ENCODE measurements at regions not wholly inside any gene's neighbourhood (a gene's known extent, or its start where the extent isn't known, plus 50 kb on each side); places are given as distances from the start of the nearest gene placed in this dataset.
"Not testable (repeated sequence)": the region's sequence is repeated elsewhere in the genome, so short reads cannot be mapped to it uniquely, and the experiment has no call there.

- TF ChIP-seq, protein P1, sequence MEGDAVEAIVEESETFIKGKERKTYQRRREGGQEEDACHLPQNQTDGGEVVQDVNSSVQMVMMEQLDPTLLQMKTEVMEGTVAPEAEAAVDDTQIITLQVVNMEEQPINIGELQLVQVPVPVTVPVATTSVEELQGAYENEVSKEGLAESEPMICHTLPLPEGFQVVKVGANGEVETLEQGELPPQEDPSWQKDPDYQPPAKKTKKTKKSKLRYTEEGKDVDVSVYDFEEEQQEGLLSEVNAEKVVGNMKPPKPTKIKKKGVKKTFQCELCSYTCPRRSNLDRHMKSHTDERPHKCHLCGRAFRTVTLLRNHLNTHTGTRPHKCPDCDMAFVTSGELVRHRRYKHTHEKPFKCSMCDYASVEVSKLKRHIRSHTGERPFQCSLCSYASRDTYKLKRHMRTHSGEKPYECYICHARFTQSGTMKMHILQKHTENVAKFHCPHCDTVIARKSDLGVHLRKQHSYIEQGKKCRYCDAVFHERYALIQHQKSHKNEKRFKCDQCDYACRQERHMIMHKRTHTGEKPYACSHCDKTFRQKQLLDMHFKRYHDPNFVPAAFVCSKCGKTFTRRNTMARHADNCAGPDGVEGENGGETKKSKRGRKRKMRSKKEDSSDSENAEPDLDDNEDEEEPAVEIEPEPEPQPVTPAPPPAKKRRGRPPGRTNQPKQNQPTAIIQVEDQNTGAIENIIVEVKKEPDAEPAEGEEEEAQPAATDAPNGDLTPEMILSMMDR (IDR thresholded peaks at IDR 0.05): no peak
- Mint-ChIP-seq H3K9me3 (peaks cover 9% of the 10 kb centered on the region), H3K27me3 (no peaks in the 10 kb centered on the region), H3K36me3 (ENCODE audit: low read depth) (no peaks in the 10 kb centered on the region), H3K4me1 (no peaks in the 10 kb centered on the region), H3K4me3 (no peak overlapping the region), H3K27ac (no peak overlapping the region)
- POLR2A ChIA-PET: no interaction called here
- intact Hi-C loops (cut with micrococcal nuclease): no loop called here
- CTCF ChIA-PET: no interaction called here
- DNase-seq: no peak
- no peak for ATAC-seq (ENCODE audit: low read depth)
These were observed 855.4 kb upstream of the SLITRK1 start for GRCh38 chr13:84737661-84738060.

- DNase-seq (no peak), ATAC-seq (ENCODE audit: low read depth) (no peak)
- intact Hi-C loops (cut with micrococcal nuclease): no loop called here
- no peaks in the 10 kb centered on the region for H3K36me3 Mint-ChIP-seq (ENCODE audit: low read depth)
- H3K27ac Mint-ChIP-seq: no peak overlapping the region
- TF ChIP-seq, protein P1 (IDR thresholded peaks at IDR 0.05): no peak
- no peaks in the 10 kb centered on the region for H3K4me1 Mint-ChIP-seq
- peaks cover 4% of the 10 kb centered on the region for H3K9me3 Mint-ChIP-seq
- no peaks in the 10 kb centered on the region for H3K27me3 Mint-ChIP-seq
- ChIA-PET CTCF (no interaction called here), POLR2A (no interaction called here)
- H3K4me3 Mint-ChIP-seq: no peak overlapping the region
These were observed 848.1 kb upstream of the SLITRK1 start for GRCh38 chr13:84730376-84730775.

- CTCF ChIA-PET: no interaction called here
- H3K4me3 Mint-ChIP-seq: no peak overlapping the region
- TF ChIP-seq, protein P1 (IDR thresholded peaks at IDR 0.05): no peak
These were observed 823.9 kb upstream of the SLITRK1 start for GRCh38 chr13:84705982-84706710.

DNA sequence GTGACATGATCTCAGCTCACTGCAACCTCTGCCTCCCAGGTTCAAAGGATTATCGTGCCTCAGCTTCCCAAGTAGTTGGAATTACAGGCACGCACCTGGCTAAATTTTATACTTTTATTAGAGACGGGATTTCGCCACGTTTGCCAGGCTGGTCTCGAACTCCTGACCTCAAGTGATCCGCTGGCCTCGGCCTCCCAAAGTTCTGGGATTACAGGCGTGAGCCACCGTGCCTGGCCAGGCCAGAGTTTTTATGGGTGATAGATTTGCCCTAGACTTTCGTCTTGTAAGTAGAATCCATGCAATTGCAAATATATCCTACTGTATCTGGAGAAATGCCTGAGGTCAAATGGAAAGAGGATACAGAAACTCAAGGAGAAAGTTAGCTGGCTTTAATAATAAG, 819.9 kb upstream of the SLITRK1 start:
- intact Hi-C loops (cut with micrococcal nuclease): no loop called here
- no peak overlapping the region for H3K4me3 Mint-ChIP-seq
- no peak for DNase-seq
- CTCF ChIA-PET: no interaction called here
- ATAC-seq (ENCODE audit: low read depth): no peak
- H3K36me3 Mint-ChIP-seq (ENCODE audit: low read depth): no peaks in the 10 kb centered on the region
- H3K27me3 Mint-ChIP-seq: no peaks in the 10 kb centered on the region
- TF ChIP-seq, protein P1 (IDR thresholded peaks at IDR 0.05): no peak
- POLR2A ChIA-PET: no interaction called here
- H3K27ac Mint-ChIP-seq: no peak overlapping the region
- peaks cover 16% of the 10 kb centered on the region for H3K9me3 Mint-ChIP-seq
- no peaks in the 10 kb centered on the region for H3K4me1 Mint-ChIP-seq

More at GRCh38 chr13:84705982-84706710, 823.9 kb upstream of the SLITRK1 start:
- Mint-ChIP-seq H3K27ac (no peak overlapping the region), H3K27me3 (no peaks in the 10 kb centered on the region), H3K4me1 (no peaks in the 10 kb centered on the region), H3K9me3 (peaks cover 7% of the 10 kb centered on the region), H3K36me3 (ENCODE audit: low read depth) (no peaks in the 10 kb centered on the region)
- no peak for ATAC-seq (ENCODE audit: low read depth)
- intact Hi-C loops (cut with micrococcal nuclease): no loop called here
- POLR2A ChIA-PET: no interaction called here
- no peak for DNase-seq

DNA sequence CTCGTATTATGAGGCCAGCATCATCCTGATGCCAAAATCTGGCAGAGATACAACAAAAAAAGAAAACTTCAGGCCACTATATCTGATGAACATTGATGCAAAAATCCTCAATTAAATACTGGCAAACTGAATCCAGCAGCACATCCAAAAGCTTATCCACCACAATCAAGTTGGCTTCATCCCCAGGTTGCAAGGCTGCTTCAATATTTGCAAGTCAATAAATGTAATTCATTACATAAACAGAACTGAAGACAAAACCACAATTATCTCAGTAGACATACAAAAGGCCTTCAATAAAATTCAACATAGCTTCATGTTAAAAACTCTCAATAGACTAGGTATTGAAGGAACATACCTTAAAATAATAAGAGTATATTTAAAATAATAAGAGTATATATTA, 815.3 kb upstream of the SLITRK1 start:
- peaks cover 16% of the 10 kb centered on the region for H3K9me3 Mint-ChIP-seq
- intact Hi-C loops (cut with micrococcal nuclease); H3K27me3 Mint-ChIP-seq; H3K27ac Mint-ChIP-seq; DNase-seq; POLR2A ChIA-PET; H3K4me3 Mint-ChIP-seq; H3K36me3 Mint-ChIP-seq (ENCODE audit: low read depth); H3K4me1 Mint-ChIP-seq; ATAC-seq (ENCODE audit: low read depth); CTCF ChIA-PET: not testable (repeated sequence)

GRCh38 chr13:84686973-84687372, 804.7 kb upstream of the SLITRK1 start:
- no peak for DNase-seq
- Mint-ChIP-seq H3K4me3 (no peak overlapping the region), H3K4me1 (no peaks in the 10 kb centered on the region), H3K27me3 (no peaks in the 10 kb centered on the region), H3K9me3 (peaks cover 9% of the 10 kb centered on the region), H3K36me3 (ENCODE audit: low read depth) (no peaks in the 10 kb centered on the region), H3K27ac (no peak overlapping the region)
- ChIA-PET CTCF (no interaction called here), POLR2A (no interaction called here)
- intact Hi-C loops (cut with micrococcal nuclease): no loop called here
- no peak for ATAC-seq (ENCODE audit: low read depth)
- TF ChIP-seq, protein P1 (IDR thresholded peaks at IDR 0.05): no peak

Data from activated B cell treated with CpG ODN at 0.5 μM for 24 hours (primary cell).